ENCODE measurements at regions not wholly inside any gene's neighbourhood (a gene's known extent, or its start where the extent isn't known, plus 50 kb on each side); places are given as distances from the start of the nearest gene placed in this dataset.
"Not testable (repeated sequence)": the region's sequence is repeated elsewhere in the genome, so short reads cannot be mapped to it uniquely, and the experiment has no call there.

- TF ChIP-seq, protein P1, sequence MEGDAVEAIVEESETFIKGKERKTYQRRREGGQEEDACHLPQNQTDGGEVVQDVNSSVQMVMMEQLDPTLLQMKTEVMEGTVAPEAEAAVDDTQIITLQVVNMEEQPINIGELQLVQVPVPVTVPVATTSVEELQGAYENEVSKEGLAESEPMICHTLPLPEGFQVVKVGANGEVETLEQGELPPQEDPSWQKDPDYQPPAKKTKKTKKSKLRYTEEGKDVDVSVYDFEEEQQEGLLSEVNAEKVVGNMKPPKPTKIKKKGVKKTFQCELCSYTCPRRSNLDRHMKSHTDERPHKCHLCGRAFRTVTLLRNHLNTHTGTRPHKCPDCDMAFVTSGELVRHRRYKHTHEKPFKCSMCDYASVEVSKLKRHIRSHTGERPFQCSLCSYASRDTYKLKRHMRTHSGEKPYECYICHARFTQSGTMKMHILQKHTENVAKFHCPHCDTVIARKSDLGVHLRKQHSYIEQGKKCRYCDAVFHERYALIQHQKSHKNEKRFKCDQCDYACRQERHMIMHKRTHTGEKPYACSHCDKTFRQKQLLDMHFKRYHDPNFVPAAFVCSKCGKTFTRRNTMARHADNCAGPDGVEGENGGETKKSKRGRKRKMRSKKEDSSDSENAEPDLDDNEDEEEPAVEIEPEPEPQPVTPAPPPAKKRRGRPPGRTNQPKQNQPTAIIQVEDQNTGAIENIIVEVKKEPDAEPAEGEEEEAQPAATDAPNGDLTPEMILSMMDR (conservative IDR thresholded peaks at IDR 0.05; ENCODE audit: low read depth, low read length) = no peak
- no peak overlapping the region for H3K4me3 ChIP-seq (ENCODE audit: low read depth, low read length)
- DNase-seq (ENCODE audit: low read depth) = no peak
Observed at GRCh38 chr16:10322723-10323527, 62.9 kb upstream of the ATF7IP2 start.

DNA sequence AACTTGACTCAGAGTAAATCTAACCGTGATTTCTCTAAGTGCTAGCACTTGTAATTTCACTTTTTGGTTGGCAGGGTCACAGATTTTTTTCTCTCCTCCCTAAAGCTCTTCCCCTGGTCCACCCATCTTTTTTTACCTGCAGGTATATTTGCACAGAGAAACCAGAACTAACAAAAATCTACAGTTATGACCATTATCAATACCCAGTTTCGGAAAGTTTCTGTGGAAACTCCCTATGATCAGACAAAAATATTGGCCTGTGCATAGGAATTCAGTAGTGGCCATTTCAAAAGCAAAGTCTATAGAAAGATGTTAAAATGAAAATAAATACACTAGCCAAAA is 62.4 kb upstream of the ATF7IP2 start:
- DNase-seq (ENCODE audit: low read depth) = no peak
- no peak overlapping the region for H3K4me3 ChIP-seq (ENCODE audit: low read depth, low read length)
- TF ChIP-seq, protein P1 (conservative IDR thresholded peaks at IDR 0.05; ENCODE audit: low read depth, low read length) = no peak

- no peak overlapping the region for H3K4me3 ChIP-seq (ENCODE audit: low read depth, low read length)
- no peak for DNase-seq (ENCODE audit: low read depth)
- TF ChIP-seq, protein P1 (conservative IDR thresholded peaks at IDR 0.05; ENCODE audit: low read depth, low read length) = no peak
Observed at GRCh38 chr16:10324210-10324609, 61.7 kb upstream of the ATF7IP2 start.

- no peak overlapping the region for H3K4me3 ChIP-seq (ENCODE audit: low read depth, low read length)
- no peak for DNase-seq (ENCODE audit: low read depth)
- TF ChIP-seq, protein P1 (conservative IDR thresholded peaks at IDR 0.05; ENCODE audit: low read depth, low read length) = no peak
Observed at GRCh38 chr16:10325783-10326543, 59.9 kb upstream of the ATF7IP2 start.

DNA sequence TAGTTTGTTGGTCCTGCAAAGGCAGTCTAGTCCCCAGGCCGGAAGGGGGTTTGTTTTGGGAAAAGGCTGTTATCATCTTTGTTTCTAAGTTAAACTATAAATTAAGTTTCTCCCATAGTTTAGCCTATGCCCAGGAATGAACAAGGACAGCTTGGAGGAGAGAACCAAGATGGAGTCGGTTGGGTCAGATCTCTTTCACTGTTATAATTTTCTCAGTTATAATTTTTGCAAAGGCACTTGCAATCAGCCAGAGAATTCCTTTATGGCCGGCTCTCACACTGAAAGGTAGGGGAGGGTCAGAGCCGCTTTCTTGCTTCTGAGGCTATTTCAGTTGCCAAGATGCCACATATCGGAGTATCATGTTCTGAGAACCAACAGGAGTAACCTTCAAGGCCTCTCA is 59.2 kb upstream of the ATF7IP2 start:
- TF ChIP-seq, protein P1 (conservative IDR thresholded peaks at IDR 0.05; ENCODE audit: low read depth, low read length) = no peak
- DNase-seq (ENCODE audit: low read depth) = no peak
- no peak overlapping the region for H3K4me3 ChIP-seq (ENCODE audit: low read depth, low read length)

GRCh38 chr16:10328291-10328690 is 57.6 kb upstream of the ATF7IP2 start:
- not testable (repeated sequence) for H3K4me3 ChIP-seq (ENCODE audit: low read depth, low read length)
- DNase-seq (ENCODE audit: low read depth) = peak; percentile 75

DNA sequence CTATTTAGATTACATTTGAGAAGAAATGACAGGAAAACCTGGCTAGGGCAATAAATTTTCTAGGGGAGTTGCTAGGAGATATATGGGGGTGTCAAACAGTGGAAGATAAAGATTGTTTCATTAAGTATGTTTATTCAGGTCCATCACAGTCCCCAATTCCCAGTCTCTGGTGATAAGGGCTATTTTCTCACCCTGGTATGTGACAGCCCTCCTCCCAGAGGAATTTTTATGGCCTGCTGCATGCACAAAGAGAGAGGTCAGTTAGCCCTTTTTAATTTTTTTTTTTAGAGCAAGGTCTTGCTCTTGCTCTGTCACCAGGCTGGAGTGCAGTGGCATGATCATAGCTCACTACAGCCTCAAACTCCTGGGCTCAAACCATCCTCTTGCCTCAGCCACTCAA is 53.6 kb upstream of the ATF7IP2 start:
- TF ChIP-seq, protein P1 (conservative IDR thresholded peaks at IDR 0.05; ENCODE audit: low read depth, low read length) = no peak
- H3K4me3 ChIP-seq (ENCODE audit: low read depth, low read length) = no peak overlapping the region
- no peak for DNase-seq (ENCODE audit: low read depth)

Data from choroid plexus epithelial cell (primary cell).